HCT116 (cell line): ENCODE measurements at regions not wholly inside any gene's neighbourhood (a gene's known extent, or its start where the extent isn't known, plus 50 kb on each side); places are given as distances from the start of the nearest gene placed in this dataset.

ENCODE experiments used
- ATAC-seq: fragments of 200-7000 bp; cut with Tn5 transposase; 2 replicates; pipeline ENCODE4 v1.9.1; 2020; ENCODE audit warnings: mild to moderate bottlenecking, moderate library complexity
- BruUV-seq: library from RNA; stranded (reverse); fragments of 400-500 nt; replicated peaks from 2 replicates; lab custom pipeline; 2021; lab: Mats Ljungman, UMichigan
- CTCF ChIA-PET: fragments of 300-600 bp; sonication (Branson Sonifier 250); formaldehyde crosslinking; loops from one replicate; lab custom pipeline; 2021; ENCODE audit warnings: antibody characterized with exemption; lab: Charles Lee
- POLR2A ChIA-PET: fragments of 300-600, 350-600 bp; sonication (Branson Sonifier 250); formaldehyde crosslinking; loops from one replicate; lab custom pipeline; 2021; ENCODE audit warnings: antibody characterized with exemption; lab: Charles Lee
- RAD21 ChIA-PET, 2 experiments: fragments of 300-600 bp; sonication (Branson Sonifier 250); formaldehyde crosslinking; loops; one replicate each; lab custom pipeline; 2023; ENCODE audit warnings: low total read pairs in 2 of 2; ENCODE audit not compliant: uncharacterized antibody in 2 of 2, unreplicated experiment in 2 of 2, low non-redundant PET in 1 of 2; lab: Charles Lee
- DNase-seq: peaks from one replicate; pipeline ENCODE4 v3.0.0-alpha.2; 2010; ENCODE audit warnings: low read depth, low spot score
- H2AFZ ChIP-seq: fragments of 200-600 bp; shearing (Covaris generic), sonication (generic); 2 replicates; pipeline ENCODE4 v1.6.1; 2017; ENCODE audit warnings: low read depth, mixed run types, mixed read lengths, antibody characterized with exemption, low read length; ENCODE audit not compliant: poor library complexity, severe bottlenecking
- H3K27ac ChIP-seq: 2 replicates; pipeline ENCODE4 v1.5.1; 2012; ENCODE audit warnings: low read depth, low read length
- H3K27me3 ChIP-seq: fragments of 200-600 bp; sonication (generic); 2 replicates; pipeline ENCODE4 v1.6.1; 2016; ENCODE audit warnings: mixed run types, low read length, mixed read lengths; ENCODE audit not compliant: insufficient read depth
- H3K36me3 ChIP-seq, 2 experiments: fragments of 200-500 bp in 1 of 2; fragments of 200-600 bp in 1 of 2; sonication (Bioruptor generic) in 1 of 2; sonication (generic) in 1 of 2; 2 replicates each; pipeline versions ENCODE4 v1.5.1 to v1.6.1; 2014 to 2016; ENCODE audit warnings: low read length in 2 of 2, inconsistent platforms in 1 of 2, mixed read lengths in 1 of 2, mixed run types in 1 of 2; ENCODE audit not compliant: insufficient read depth in 2 of 2, control insufficient read depth in 1 of 2
- H3K4me1 ChIP-seq, 2 experiments: fragments of 200-600 bp in 1 of 2; sonication (generic) in 1 of 2; 2 replicates each; pipeline versions ENCODE4 v1.5.1 to v1.6.1; 2012 to 2017; ENCODE audit warnings: low read length in 2 of 2, inconsistent platforms in 1 of 2, mild to moderate bottlenecking in 1 of 2, mixed read lengths in 1 of 2, mixed run types in 1 of 2, moderate library complexity in 1 of 2; ENCODE audit not compliant: insufficient read depth in 2 of 2, control insufficient read depth in 1 of 2
- H3K4me2 ChIP-seq: fragments of 200-600 bp; sonication (generic); 2 replicates; pipeline ENCODE4 v1.6.1; 2017; ENCODE audit warnings: mixed run types, low read length, mixed read lengths
- H3K4me3 ChIP-seq, 2 experiments: fragments of 200-600 bp in 1 of 2; sonication (generic) in 1 of 2; replicated peaks in 1 of 2; 2 replicates each; pipeline ENCODE4 v1.5.1; 2011 to 2016; ENCODE audit warnings: low read length in 2 of 2, control low read depth in 1 of 2, low read depth in 1 of 2, mild to moderate bottlenecking in 1 of 2, mixed read lengths in 1 of 2, mixed run types in 1 of 2
- H3K79me2 ChIP-seq: fragments of 200-600 bp; sonication (generic); 2 replicates; pipeline ENCODE4 v1.6.1; 2017; ENCODE audit warnings: mild to moderate bottlenecking, mixed run types, low read length, moderate library complexity, mixed read lengths; ENCODE audit not compliant: insufficient read depth
- H3K9ac ChIP-seq: fragments of 200-600 bp; sonication (generic); 2 replicates; pipeline ENCODE4 v1.6.1; 2016; ENCODE audit warnings: low read length, mixed read lengths
- H3K9me2 ChIP-seq: fragments of 200-600 bp; sonication (generic), shearing (Covaris generic); 2 replicates; pipeline ENCODE4 v1.6.1; 2017; ENCODE audit warnings: mixed run types, mild to moderate bottlenecking, moderate library complexity; ENCODE audit not compliant: insufficient read depth
- H3K9me3 ChIP-seq, 2 experiments: fragments of 200-500 bp in 1 of 2; fragments of 200-600 bp in 1 of 2; sonication (Bioruptor generic) in 1 of 2; sonication (generic) in 1 of 2; 2 replicates each; pipeline ENCODE4 v1.6.1; 2014 to 2017; ENCODE audit warnings: low read length in 2 of 2, mixed read lengths in 2 of 2, inconsistent platforms in 1 of 2, low read depth in 1 of 2, mild to moderate bottlenecking in 1 of 2, mixed run types in 1 of 2, moderate library complexity in 1 of 2; ENCODE audit not compliant: control insufficient read depth in 1 of 2, insufficient read depth in 1 of 2
- H4K20me1 ChIP-seq: fragments of 200-600 bp; sonication (generic), shearing (Covaris generic); 2 replicates; pipeline ENCODE4 v1.6.1; 2017; ENCODE audit warnings: mixed run types, mild to moderate bottlenecking, moderate library complexity; ENCODE audit not compliant: insufficient read depth
- ATF3 ChIP-seq: IDR thresholded peaks from 2 replicates; pipeline ENCODE4 v1.6.1; 2012
- CTCF ChIP-seq, 3 experiments: fragments of 200-600 bp in 1 of 3; sonication (generic) in 1 of 3; IDR thresholded peaks in 2 of 3; conservative IDR thresholded peaks in 1 of 3; 2 replicates each; pipeline ENCODE4 v1.5.1; 2012 to 2017; ENCODE audit warnings: low read depth in 2 of 3, low read length in 2 of 3, antibody characterized with exemption in 1 of 3, borderline replicate concordance in 1 of 3, control low read depth in 1 of 3, mild to moderate bottlenecking in 1 of 3, mixed read lengths in 1 of 3, mixed run types in 1 of 3, moderate library complexity in 1 of 3; ENCODE audit not compliant: insufficient read depth in 1 of 3
- FOSL1 ChIP-seq: IDR thresholded peaks from 2 replicates; pipeline ENCODE4 v1.6.1; 2012; ENCODE audit warnings: low read depth
- POLR2A ChIP-seq: IDR thresholded peaks from 2 replicates; pipeline ENCODE4 v1.7.0; 2011; ENCODE audit warnings: borderline replicate concordance; ENCODE audit not compliant: insufficient read depth, insufficient read length; ENCODE audit errors: extremely low read depth
- RAD21 ChIP-seq: IDR thresholded peaks from 2 replicates; pipeline ENCODE4 v1.6.1; 2012; ENCODE audit warnings: low read depth, mild to moderate bottlenecking
- REST ChIP-seq: IDR thresholded peaks from 2 replicates; pipeline ENCODE4 v1.6.1; 2012; ENCODE audit warnings: low read depth
- SRF ChIP-seq: IDR thresholded peaks from 2 replicates; pipeline ENCODE4 v1.6.1; 2012; ENCODE audit warnings: low read depth
- TCF7L2 ChIP-seq: IDR thresholded peaks from 2 replicates; pipeline ENCODE4 v1.7.0; 2011; ENCODE audit warnings: borderline replicate concordance, inconsistent platforms; ENCODE audit not compliant: insufficient read depth, insufficient read length; ENCODE audit errors: extremely low read depth
- intact Hi-C: fragments of 100-400 bp; cut with micrococcal nuclease; formaldehyde crosslinking; loops from 2 replicates; pipeline ENCODE4 v1.10.0; 2022
- TF ChIP-seq, protein P1 (sequence below): IDR thresholded peaks from 2 replicates; pipeline ENCODE4 v1.6.1; 2012

GRCh38 chr12:116455540-116456329, 103.4 kb upstream of the MAP1LC3B2 start:
- peak overlapping the region; percentile 71 for H3K9ac ChIP-seq
- DNase-seq (peak; percentile 85), ATAC-seq (peak; percentile 41)
- intact Hi-C loops = no loop called here
- peak overlapping the region; percentile 90 for H3K27ac ChIP-seq
- ChIA-PET RAD21 (interaction anchor here in 1 of 2 experiments (1.0 kb wide), 1 partner anchor 78 kb away, joined by 3 read pairs; no protein-coding TSS in a partner anchor), CTCF (no interaction called here), POLR2A (interaction anchor here (1.0 to 1.5 kb wide), 4 partner anchors 20 to 69 kb away, joined by 3 to 12 read pairs (median 4); no protein-coding TSS in a partner anchor)
- H2AFZ ChIP-seq = peak overlapping the region; percentile 12
- no TSS peak for BruUV-seq
- no peaks in the 10 kb centered on the region for H3K9me3 ChIP-seq
- H3K4me1 ChIP-seq = peaks cover 41 to 67% of the 10 kb centered on the region in 2 experiments
- no peaks in the 10 kb centered on the region for H3K27me3 ChIP-seq
- peak overlapping the region; percentile 66 for H3K4me2 ChIP-seq
- H3K4me3 ChIP-seq = peak overlapping the region; percentile 27 to 28
- TF ChIP-seq RAD21 (no peak), SRF (peak; percentile 90)
- no peaks in the 10 kb centered on the region for H3K79me2 ChIP-seq
- H3K9me2 ChIP-seq = no peaks in the 10 kb centered on the region
- no peaks in the 10 kb centered on the region for H4K20me1 ChIP-seq
- H3K36me3 ChIP-seq = no peaks in the 10 kb centered on the region

GRCh38 chr12:116456330-116457082, 102.7 kb upstream of the MAP1LC3B2 start:
- no peak for ATAC-seq
- H3K4me1 ChIP-seq = peaks cover 41 to 67% of the 10 kb centered on the region in 2 experiments
- H3K9ac ChIP-seq = peak overlapping the region; percentile 71
- H3K4me2 ChIP-seq = peak overlapping the region; percentile 66
- no peaks in the 10 kb centered on the region for H3K27me3 ChIP-seq
- RAD21 ChIA-PET = no interaction called here
- POLR2A ChIA-PET = no interaction called here
- H3K79me2 ChIP-seq = no peaks in the 10 kb centered on the region
- no TSS peak for BruUV-seq
- no peaks in the 10 kb centered on the region for H3K9me2 ChIP-seq
- no peak overlapping the region for H3K4me3 ChIP-seq
- CTCF ChIA-PET = no interaction called here
- H3K36me3 ChIP-seq = no peaks in the 10 kb centered on the region
- no peaks in the 10 kb centered on the region for H3K9me3 ChIP-seq
- peak overlapping the region; percentile 12 for H2AFZ ChIP-seq
- H3K27ac ChIP-seq = peak overlapping the region; percentile 90
- intact Hi-C loops = no loop called here
- no peak for DNase-seq
- no peaks in the 10 kb centered on the region for H4K20me1 ChIP-seq
- no peak for TF ChIP-seq REST
- no peak for TF ChIP-seq ATF3
- no peak for TF ChIP-seq CTCF (IDR thresholded peaks at IDR 0.05 in 2 of 3, conservative IDR thresholded peaks at IDR 0.05 in 1 of 3; ENCODE audit: borderline replicate concordance in 1 of 3, insufficient read depth in 1 of 3, low read depth in 2 of 3, low read length in 2 of 3)
- TF ChIP-seq FOSL1 = no peak
- no peak for TF ChIP-seq TCF7L2
- no peak for TF ChIP-seq POLR2A
- TF ChIP-seq, protein P1, sequence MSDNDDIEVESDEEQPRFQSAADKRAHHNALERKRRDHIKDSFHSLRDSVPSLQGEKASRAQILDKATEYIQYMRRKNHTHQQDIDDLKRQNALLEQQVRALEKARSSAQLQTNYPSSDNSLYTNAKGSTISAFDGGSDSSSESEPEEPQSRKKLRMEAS = no peak
- TF ChIP-seq, all 23 proteins: peak for 0
